ENCODE measurements at regions not wholly inside any gene's neighbourhood (a gene's known extent, or its start where the extent isn't known, plus 50 kb on each side); places are given as distances from the start of the nearest gene placed in this dataset.

- DNase-seq, result peak in 16 of 56 donors; percentile 0 to 44 (median 4)
These were observed 63.6 kb downstream of the SPINK2 start for GRCh38 chr4:56757821-56758411.

GRCh38 chr4:56757261-56757746, 64.2 kb downstream of the SPINK2 start:
- no peak for DNase-seq

- DNase-seq, result no peak
These were observed 65.6 kb downstream of the SPINK2 start for GRCh38 chr4:56755901-56756300.

GRCh38 chr4:56752985-56753384, 68.5 kb downstream of the SPINK2 start:
- DNase-seq, result no peak

GRCh38 chr4:56750231-56750630, 69.1 kb upstream of the HOPX start:
- no peak for DNase-seq

GRCh38 chr4:56748271-56748670, 67.2 kb upstream of the HOPX start:
- no peak for DNase-seq

- DNase-seq, result no peak
These were observed 65.5 kb upstream of the HOPX start for GRCh38 chr4:56746639-56747038.

GRCh38 chr4:56745042-56745441, 63.9 kb upstream of the HOPX start:
- no peak for DNase-seq

- DNase-seq, result no peak
These were observed 62.9 kb upstream of the HOPX start for GRCh38 chr4:56744030-56744429.

GRCh38 chr4:56743550-56743949, 62.5 kb upstream of the HOPX start:
- DNase-seq, result no peak

- DNase-seq, result no peak
These were observed 61.2 kb upstream of the HOPX start for GRCh38 chr4:56742080-56742871.

GRCh38 chr4:56741595-56741994, 60.5 kb upstream of the HOPX start:
- DNase-seq, result no peak

GRCh38 chr4:56739066-56739777, 58.1 kb upstream of the HOPX start:
- no peak for DNase-seq

GRCh38 chr4:56737666-56738065, 56.6 kb upstream of the HOPX start:
- no peak for DNase-seq

- DNase-seq, result no peak
These were observed 52.3 kb upstream of the HOPX start for GRCh38 chr4:56733352-56733751.

GRCh38 chr4:56732301-56732700, 51.2 kb upstream of the HOPX start:
- no peak for DNase-seq

- peak in 1 of 56 donors; percentile 3 for DNase-seq
These were observed 50.8 kb upstream of the HOPX start for GRCh38 chr4:56731857-56732256.
